Neural cell (in vitro differentiated cells): ENCODE measurements at regions not wholly inside any gene's neighbourhood (a gene's known extent, or its start where the extent isn't known, plus 50 kb on each side); places are given as distances from the start of the nearest gene placed in this dataset.

ENCODE experiments used
- H2AFZ ChIP-seq: fragments of 200-600, 300-800 bp; sonication (generic), shearing (Covaris generic); 2 replicates; pipeline ENCODE4 v1.6.0; 2014; ENCODE audit warnings: low read depth, mild to moderate bottlenecking, antibody characterized with exemption, low read length, moderate library complexity
- H3F3A ChIP-seq: fragments of 200-600 bp; shearing (Covaris generic); 2 replicates; pipeline ENCODE4 v1.6.1; 2016; ENCODE audit warnings: mild to moderate bottlenecking, moderate library complexity, mixed read lengths, antibody characterized with exemption, low read length; ENCODE audit not compliant: insufficient read depth, poor library complexity, severe bottlenecking
- H3K27ac ChIP-seq: fragments of 200-600, 300-800 bp; sonication (generic), shearing (Covaris generic); 2 replicates; pipeline ENCODE4 v1.5.1; 2014; ENCODE audit warnings: mild to moderate bottlenecking, low read length, moderate library complexity
- H3K27me3 ChIP-seq: fragments of 300-800, 200-600 bp; sonication (generic), shearing (Covaris generic); 2 replicates; pipeline ENCODE4 v1.6.0; 2014; ENCODE audit warnings: mild to moderate bottlenecking, low read depth, low read length, moderate library complexity; ENCODE audit not compliant: insufficient read depth
- H3K36me3 ChIP-seq: fragments of 300-800, 200-600 bp; sonication (generic), shearing (Covaris generic); 2 replicates; pipeline ENCODE4 v1.5.1; 2014; ENCODE audit warnings: mild to moderate bottlenecking, antibody characterized with exemption, low read length, moderate library complexity; ENCODE audit not compliant: insufficient read depth
- H3K4me2 ChIP-seq: fragments of 300-800, 200-600 bp; sonication (generic), shearing (Covaris generic); 2 replicates; pipeline ENCODE4 v1.6.0; 2014; ENCODE audit warnings: mild to moderate bottlenecking, low read length
- H3K4me3 ChIP-seq: fragments of 300-800, 200-600 bp; sonication (generic), shearing (Covaris generic); 2 replicates; pipeline ENCODE4 v1.5.1; 2014; ENCODE audit warnings: mild to moderate bottlenecking, low read length, moderate library complexity
- H3K79me2 ChIP-seq: fragments of 200-600 bp; shearing (Covaris generic); replicated peaks from 2 replicates; pipeline ENCODE4 v1.6.0; 2014; ENCODE audit warnings: mild to moderate bottlenecking, low read length, moderate library complexity; ENCODE audit not compliant: insufficient read depth
- H3K9ac ChIP-seq: fragments of 300-800, 200-600 bp; sonication (generic), shearing (Covaris generic); 2 replicates; pipeline ENCODE4 v1.6.1; 2016; ENCODE audit warnings: mild to moderate bottlenecking, low read length, mixed read lengths
- H3K9me2 ChIP-seq: fragments of 200-600 bp; shearing (Covaris generic); 2 replicates; pipeline ENCODE4 v1.6.1; 2016; ENCODE audit warnings: mild to moderate bottlenecking, low read length, mixed read lengths; ENCODE audit not compliant: insufficient read depth
- H3K9me3 ChIP-seq: fragments of 200-600, 300-800 bp; sonication (generic), shearing (Covaris generic); 2 replicates; pipeline ENCODE4 v1.6.1; 2016; ENCODE audit warnings: mild to moderate bottlenecking, mixed run types, low read length, moderate library complexity, mixed read lengths
- H4K20me1 ChIP-seq: fragments of 200-600 bp; shearing (Covaris generic); 2 replicates; pipeline ENCODE4 v1.6.1; 2016; ENCODE audit warnings: mild to moderate bottlenecking, mixed run types; ENCODE audit not compliant: insufficient read depth
- CTCF ChIP-seq: fragments of 450-650 bp; IDR thresholded peaks from 2 replicates; pipeline ENCODE4 v1.5.1; 2014; ENCODE audit warnings: antibody characterized with exemption, mild to moderate bottlenecking, moderate library complexity; ENCODE audit not compliant: poor library complexity, severe bottlenecking
- EP300 ChIP-seq: fragments of 450-650 bp; conservative IDR thresholded peaks from 2 replicates; pipeline ENCODE4 v1.6.1; 2014; ENCODE audit warnings: antibody characterized with exemption, mild to moderate bottlenecking, moderate library complexity; ENCODE audit not compliant: poor library complexity, severe bottlenecking
- EZH2 ChIP-seq: fragments of 200-600, 300-800 bp; shearing (Covaris generic), sonication (generic); IDR thresholded peaks from 2 replicates; pipeline ENCODE4 v1.6.1; 2014; ENCODE audit warnings: antibody characterized with exemption, low read length, borderline replicate concordance, mild to moderate bottlenecking; ENCODE audit not compliant: insufficient read depth, poor library complexity, severe bottlenecking
- MXI1 ChIP-seq: fragments of 450-650 bp; conservative IDR thresholded peaks from 2 replicates; pipeline ENCODE4 v1.6.1; 2014; ENCODE audit warnings: antibody characterized with exemption, mild to moderate bottlenecking; ENCODE audit not compliant: poor library complexity, severe bottlenecking
- POLR2AphosphoS5 ChIP-seq: IDR thresholded peaks from 2 replicates; pipeline ENCODE4 v1.6.1; 2012
- RAD21 ChIP-seq: fragments of 450-650 bp; conservative IDR thresholded peaks from 2 replicates; pipeline ENCODE4 v1.6.1; 2014; ENCODE audit warnings: antibody characterized with exemption, mild to moderate bottlenecking, moderate library complexity
- REST ChIP-seq: IDR thresholded peaks from 2 replicates; pipeline ENCODE4 v1.6.1; 2012; ENCODE audit warnings: borderline replicate concordance
- SMC3 ChIP-seq: fragments of 450-650 bp; conservative IDR thresholded peaks from 2 replicates; pipeline ENCODE4 v1.6.1; 2014; ENCODE audit warnings: antibody characterized with exemption, mild to moderate bottlenecking, moderate library complexity; ENCODE audit not compliant: poor library complexity
- TAF1 ChIP-seq: IDR thresholded peaks from 2 replicates; pipeline ENCODE4 v1.6.1; 2012; ENCODE audit warnings: low read depth

GRCh38 chr2:128565441-128565840, 246.8 kb upstream of the HS6ST1 start:
- Histone ChIP-seq H4K20me1 (no peaks in the 10 kb centered on the region), H3K9me3 (no peaks in the 10 kb centered on the region), H3K4me2 (no peak overlapping the region), H3F3A (no peaks in the 10 kb centered on the region), H3K27me3 (no peaks in the 10 kb centered on the region), H3K36me3 (no peaks in the 10 kb centered on the region), H3K27ac (no peak overlapping the region), H2AFZ (no peak overlapping the region), H3K9me2 (no peaks in the 10 kb centered on the region), H3K9ac (no peak overlapping the region), H3K4me3 (no peak overlapping the region), H3K79me2 (no peaks in the 10 kb centered on the region)
- TF ChIP-seq EZH2 (no peak), POLR2AphosphoS5 (no peak), TAF1 (no peak), MXI1 (no peak), SMC3 (no peak), REST (no peak), EP300 (no peak), RAD21 (no peak), CTCF (no peak)

GRCh38 chr2:128566671-128567070, 248.0 kb upstream of the HS6ST1 start:
- Histone ChIP-seq H3K4me2 (no peak overlapping the region), H3K4me3 (no peak overlapping the region), H3K36me3 (no peaks in the 10 kb centered on the region), H3K27ac (no peak overlapping the region), H3K9me3 (no peaks in the 10 kb centered on the region), H3K9me2 (no peaks in the 10 kb centered on the region), H4K20me1 (no peaks in the 10 kb centered on the region), H3K79me2 (no peaks in the 10 kb centered on the region), H3F3A (no peaks in the 10 kb centered on the region), H3K9ac (no peak overlapping the region), H3K27me3 (no peaks in the 10 kb centered on the region), H2AFZ (no peak overlapping the region)
- TF ChIP-seq RAD21 (no peak), SMC3 (no peak), EP300 (no peak), MXI1 (no peak), EZH2 (no peak), CTCF (no peak), TAF1 (no peak), REST (no peak), POLR2AphosphoS5 (no peak)
